ENCODE measurements at regions not wholly inside any gene's neighbourhood (a gene's known extent, or its start where the extent isn't known, plus 50 kb on each side); places are given as distances from the start of the nearest gene placed in this dataset.

GRCh38 chr11:33965032-33965431 lies 73.2 kb upstream of the LMO2 start (continued):
- TF ChIP-seq, protein P1, sequence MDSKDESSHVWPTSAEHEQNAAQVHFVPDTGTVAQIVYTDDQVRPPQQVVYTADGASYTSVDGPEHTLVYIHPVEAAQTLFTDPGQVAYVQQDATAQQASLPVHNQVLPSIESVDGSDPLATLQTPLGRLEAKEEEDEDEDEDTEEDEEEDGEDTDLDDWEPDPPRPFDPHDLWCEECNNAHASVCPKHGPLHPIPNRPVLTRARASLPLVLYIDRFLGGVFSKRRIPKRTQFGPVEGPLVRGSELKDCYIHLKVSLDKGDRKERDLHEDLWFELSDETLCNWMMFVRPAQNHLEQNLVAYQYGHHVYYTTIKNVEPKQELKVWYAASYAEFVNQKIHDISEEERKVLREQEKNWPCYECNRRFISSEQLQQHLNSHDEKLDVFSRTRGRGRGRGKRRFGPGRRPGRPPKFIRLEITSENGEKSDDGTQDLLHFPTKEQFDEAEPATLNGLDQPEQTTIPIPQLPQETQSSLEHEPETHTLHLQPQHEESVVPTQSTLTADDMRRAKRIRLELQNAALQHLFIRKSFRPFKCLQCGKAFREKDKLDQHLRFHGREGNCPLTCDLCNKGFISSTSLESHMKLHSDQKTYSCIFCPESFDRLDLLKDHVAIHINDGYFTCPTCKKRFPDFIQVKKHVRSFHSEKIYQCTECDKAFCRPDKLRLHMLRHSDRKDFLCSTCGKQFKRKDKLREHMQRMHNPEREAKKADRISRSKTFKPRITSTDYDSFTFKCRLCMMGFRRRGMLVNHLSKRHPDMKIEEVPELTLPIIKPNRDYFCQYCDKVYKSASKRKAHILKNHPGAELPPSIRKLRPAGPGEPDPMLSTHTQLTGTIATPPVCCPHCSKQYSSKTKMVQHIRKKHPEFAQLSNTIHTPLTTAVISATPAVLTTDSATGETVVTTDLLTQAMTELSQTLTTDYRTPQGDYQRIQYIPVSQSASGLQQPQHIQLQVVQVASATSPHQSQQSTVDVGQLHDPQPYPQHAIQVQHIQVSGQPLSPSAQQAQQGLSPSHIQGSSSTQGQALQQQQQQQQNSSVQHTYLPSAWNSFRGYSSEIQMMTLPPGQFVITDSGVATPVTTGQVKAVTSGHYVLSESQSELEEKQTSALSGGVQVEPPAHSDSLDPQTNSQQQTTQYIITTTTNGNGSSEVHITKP (IDR thresholded peaks at IDR 0.05; ENCODE audit: partially characterized antibody), result no peak
- TF ChIP-seq ZBTB1 (CRISPR knock-in tag; IDR thresholded peaks at IDR 0.05; ENCODE audit: borderline replicate concordance, low read depth) (no peak), POLR2AphosphoS5 (IDR thresholded peaks at IDR 0.05; ENCODE audit: control insufficient read depth, insufficient read depth, low read depth, low read length) (no peak)

- ChIA-PET POLR2A (interaction anchor here (0.6 kb wide), 1 partner anchor 109 kb away, joined by 4 read pairs; no protein-coding TSS in a partner anchor), CTCF (ENCODE audit: low intra/inter-chr PET ratio) (no interaction called here)
These were observed 68.1 kb upstream of the LMO2 start for GRCh38 chr11:33959855-33960400.

More at GRCh38 chr11:33959855-33960400, 68.1 kb upstream of the LMO2 start:
- in situ Hi-C loops (cut with MboI), result no loop called here
- FAIRE-seq, result no peak
- Histone ChIP-seq H3K9me3 (replicated peaks; ENCODE audit: control insufficient read depth, insufficient read depth, low read depth, low read length) (no peaks in the 10 kb centered on the region), H3K27ac (ENCODE audit: extremely low read depth, low read depth, low read length) (no peak overlapping the region), H3K4me1 (replicated peaks in 1 of 2; ENCODE audit: control insufficient read depth in 2 of 2, insufficient read depth in 2 of 2, low read length in 2 of 2) (peaks cover 3 to 16% of the 10 kb centered on the region in 2 experiments; a peak in 3 of 5 replicates), H4K20me1 (replicated peaks; ENCODE audit: control insufficient read depth, insufficient read depth, low read length) (no peaks in the 10 kb centered on the region), H3K27me3 (ENCODE audit: control insufficient read depth in 2 of 2, insufficient read depth in 2 of 2, low read length in 2 of 2) (no peaks in the 10 kb centered on the region), H2AFZ (ENCODE audit: low read depth, low read length) (peak overlapping the region; percentile 75), H3K9me1 (ENCODE audit: control insufficient read depth, insufficient read depth, low read length) (no peaks in the 10 kb centered on the region), H3K36me3 (ENCODE audit: control insufficient read depth, insufficient read depth, low read length) (no peaks in the 10 kb centered on the region), H3K4me2 (ENCODE audit: insufficient read depth, low read length) (no peak overlapping the region), H3K9ac (ENCODE audit: insufficient read depth in 1 of 2, low read depth in 2 of 2, low read length in 2 of 2) (no peak overlapping the region), H3K79me2 (ENCODE audit: control insufficient read depth, insufficient read depth, low read length) (no peaks in the 10 kb centered on the region), H3K4me3 (no peak overlapping the region)
- intact Hi-C loops (cut with micrococcal nuclease), result no loop called here
- ATAC-seq, result no peak
- DNase-seq (ENCODE audit: extremely low read depth in 1 of 4, low spot score in 3 of 4), result no peak
- WGBS (ENCODE audit: insufficient coverage, low coverage, missing lambda C conversion rate), result 73% methylated on average over 3 of the region's 3 CpGs
- TF ChIP-seq CEBPB (tag; IDR thresholded peaks at IDR 0.05), result peak; percentile 84
- TF ChIP-seq CEBPG (CRISPR knock-in tag; IDR thresholded peaks at IDR 0.05), result 0 out of 2 replicates have a peak, but pooled peaks have one; percentile 19
- 0 out of 4 replicates have a peak, but pooled peaks have one; percentile 14 to 42 for TF ChIP-seq CEBPG (tag; conservative IDR thresholded peaks at IDR 0.05 in 1 of 2, IDR thresholded peaks at IDR 0.05 in 1 of 2)
- TF ChIP-seq LCOR (CRISPR knock-in tag; IDR thresholded peaks at IDR 0.05), result no peak
- no TSS peak for BruUV-seq (replicated peaks)

Data from K562 (cell line).